ENCODE measurements at regions not wholly inside any gene's neighbourhood (a gene's known extent, or its start where the extent isn't known, plus 50 kb on each side); places are given as distances from the start of the nearest gene placed in this dataset.

DNA sequence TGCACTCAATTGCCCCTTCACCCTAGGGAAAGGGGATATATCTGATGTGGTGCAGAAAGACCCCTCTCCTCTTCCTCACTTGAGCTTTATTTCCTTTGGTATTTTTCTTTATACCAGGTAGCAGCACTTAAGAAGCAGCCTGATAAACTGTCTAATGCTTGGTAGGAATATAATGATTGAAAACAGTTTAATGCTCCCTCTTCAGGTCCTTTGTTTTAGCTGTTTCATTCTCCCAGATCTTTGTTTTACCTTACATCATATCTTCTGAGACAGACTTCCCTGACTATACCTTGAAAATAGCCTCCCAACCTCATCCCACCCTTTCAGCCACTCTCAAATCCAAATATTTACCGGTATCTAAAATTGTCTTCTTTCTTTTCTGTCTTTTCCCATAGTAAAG, 87.9 kb downstream of the NUDT12 start:
- in situ Hi-C loops (cut with MboI; ENCODE audit: low pct_unique_long_range_greater_than_20kb in 2 of 9, low sequenced_read_pairs in 9 of 9, unreplicated experiment in 9 of 9) = loop anchor here in 4 of 9 experiments (25.0 kb wide), 3 partner anchors 187 to 237 kb away; partner anchors contain the start of gene MACIR (in 2 of the 4)
- 33 to 100% (median 100%) methylated on average over 1 of the region's 1 CpG; no CpG with 5 or more reads in 1 of the 10 experiments for WGBS, 10 experiments
- Histone ChIP-seq H3K4me1 (replicated peaks in 1 of 2) (peaks cover 0 to 5% of the 10 kb centered on the region in 2 donors), H3K27ac (no peak overlapping the region), H3K4me3 (no peak overlapping the region)
- no peak for ATAC-seq (replicated peaks in 6 of 8)

GRCh38 chr5:103473725-103474124, 88.9 kb downstream of the NUDT12 start:
- in situ Hi-C loops (cut with MboI; ENCODE audit: low pct_unique_long_range_greater_than_20kb in 2 of 9, low sequenced_read_pairs in 9 of 9, unreplicated experiment in 9 of 9) = loop anchor here in 4 of 9 experiments (25.0 kb wide), 3 partner anchors 186 to 236 kb away; partner anchors contain the start of gene MACIR (in 2 of the 4)
- Histone ChIP-seq H3K4me1 (replicated peaks in 1 of 2) (peaks cover 0 to 5% of the 10 kb centered on the region in 2 donors), H3K27ac (no peak overlapping the region), H3K4me3 (no peak overlapping the region)
- ATAC-seq (replicated peaks in 6 of 8) = no peak

DNA sequence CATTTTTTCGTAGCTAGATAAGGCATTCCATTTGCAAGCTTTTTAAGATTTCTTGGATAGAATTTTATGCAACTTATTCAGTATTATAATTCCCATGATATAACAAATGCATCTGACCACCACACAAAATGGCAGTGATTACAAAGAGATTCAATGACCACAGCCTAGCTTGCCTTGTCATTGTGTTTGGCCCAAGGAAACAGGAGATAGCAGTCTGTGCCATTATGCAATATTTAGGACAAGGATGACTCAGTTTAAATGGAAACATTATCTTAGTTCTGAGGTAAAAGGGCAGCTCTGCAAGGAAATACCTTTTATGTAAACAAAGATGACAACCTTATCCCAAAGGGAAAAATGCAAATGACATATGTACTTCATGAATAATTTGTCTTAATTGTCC, 89.8 kb downstream of the NUDT12 start:
- Histone ChIP-seq H3K4me3 (no peak overlapping the region), H3K27ac (no peak overlapping the region), H3K4me1 (replicated peaks in 1 of 2) (peaks cover 0 to 5% of the 10 kb centered on the region in 2 donors)
- 12 to 100% (median 83%) methylated on average over 1 of the region's 1 CpG; no CpG with 5 or more reads in 2 of the 10 experiments for WGBS, 10 experiments
- in situ Hi-C loops (cut with MboI; ENCODE audit: low pct_unique_long_range_greater_than_20kb in 2 of 9, low sequenced_read_pairs in 9 of 9, unreplicated experiment in 9 of 9) = loop anchor here in 4 of 9 experiments (25.0 kb wide), 3 partner anchors 186 to 236 kb away; partner anchors contain the start of gene MACIR (in 2 of the 4)
- peak in 2 of 8 experiments; percentile 75 for ATAC-seq (replicated peaks in 6 of 8)

DNA sequence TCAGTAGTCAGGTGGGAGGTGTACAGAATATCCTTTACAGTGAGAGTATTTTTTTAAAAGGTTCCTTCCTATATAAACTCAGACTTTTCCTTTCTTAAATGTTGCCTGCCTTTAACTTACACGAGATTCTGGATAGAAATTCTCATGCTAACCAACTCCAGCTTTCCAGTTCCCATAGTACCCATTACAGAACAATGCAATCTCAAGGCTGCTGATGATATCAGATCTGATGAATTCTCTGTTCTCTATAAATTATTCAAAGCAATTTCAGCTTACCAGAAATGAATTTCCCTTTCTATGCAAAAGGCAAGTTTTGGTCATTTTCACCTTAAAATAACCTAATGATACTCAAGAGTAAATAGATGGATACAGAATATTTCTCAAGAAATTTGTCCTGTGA, 90.3 kb downstream of the NUDT12 start:
- peak in 2 of 8 experiments; percentile 57 to 72 for ATAC-seq (replicated peaks in 6 of 8)
- no peak overlapping the region for H3K4me3 ChIP-seq
- in situ Hi-C loops (cut with MboI; ENCODE audit: low pct_unique_long_range_greater_than_20kb in 2 of 9, low sequenced_read_pairs in 9 of 9, unreplicated experiment in 9 of 9) = loop anchor here in 4 of 9 experiments (25.0 kb wide), 3 partner anchors 185 to 235 kb away; partner anchors contain the start of gene MACIR (in 2 of the 4)

GRCh38 chr5:103469288-103470040, 93.1 kb downstream of the NUDT12 start:
- in situ Hi-C loops (cut with MboI; ENCODE audit: low pct_unique_long_range_greater_than_20kb in 2 of 9, low sequenced_read_pairs in 9 of 9, unreplicated experiment in 9 of 9) = loop anchor here in 4 of 9 experiments (25.0 kb wide), 3 partner anchors 182 to 232 kb away; partner anchors contain the start of gene MACIR (in 2 of the 4)
- no peak overlapping the region for H3K27ac ChIP-seq
- no peak overlapping the region for H3K4me3 ChIP-seq
- ATAC-seq (replicated peaks in 6 of 8) = no peak
- WGBS, 10 experiments = 27 to 100% (median 88%) methylated on average over 1 to 3 of the region's 3 CpGs; no CpG with 5 or more reads in 2 of the 10 experiments
- no peaks in the 10 kb centered on the region for H3K4me1 ChIP-seq (replicated peaks in 1 of 2)

More for the DNA sequence above, 90.3 kb downstream of the NUDT12 start:
- 0 to 100% (median 89%) methylated on average over 1 of the region's 1 CpG; no CpG with 5 or more reads in 3 of the 10 experiments for whole genome bisulfite sequencing, 10 experiments
- Histone ChIP-seq H3K4me1 (replicated peaks in 1 of 2) (peaks cover 0 to 5% of the 10 kb centered on the region in 2 donors), H3K27ac (no peak overlapping the region)

- Histone ChIP-seq H3K4me1 (replicated peaks in 1 of 2) (no peaks in the 10 kb centered on the region), H3K27ac (no peak overlapping the region), H3K4me3 (no peak overlapping the region)
- 0 to 91% (median 65%) methylated on average over 2 to 3 of the region's 3 CpGs for WGBS, 10 experiments
- no peak for ATAC-seq (replicated peaks in 6 of 8)
- in situ Hi-C loops (cut with MboI; ENCODE audit: low pct_unique_long_range_greater_than_20kb in 2 of 9, low sequenced_read_pairs in 9 of 9, unreplicated experiment in 9 of 9) = loop anchor here in 4 of 9 experiments (25.0 kb wide), 3 partner anchors 181 to 231 kb away; partner anchors contain the start of gene MACIR (in 2 of the 4)
These were observed 94.8 kb downstream of the NUDT12 start for GRCh38 chr5:103467831-103468230.

DNA sequence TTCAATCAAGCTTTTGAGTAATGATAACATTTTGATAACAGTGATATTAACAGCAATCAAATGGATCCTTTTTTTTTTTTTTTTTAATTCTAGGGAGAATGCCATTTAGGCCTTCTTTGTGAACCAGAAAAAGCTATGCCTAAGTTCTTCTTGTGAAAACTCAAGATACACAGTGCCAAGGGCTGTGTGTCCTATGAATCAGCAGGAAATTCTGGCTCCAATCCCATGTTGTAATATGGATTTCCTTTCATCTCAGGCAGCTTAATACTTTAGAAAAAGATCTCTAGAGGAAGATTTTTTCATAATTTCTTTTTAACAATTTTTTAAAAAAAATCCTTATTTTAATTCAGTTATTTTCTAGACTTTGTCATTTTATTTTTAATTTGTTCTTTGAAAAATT, 96.1 kb downstream of the NUDT12 start:
- ATAC-seq (replicated peaks in 6 of 8) = peak in 2 of 8 experiments; percentile 46 to 52
- H3K27ac ChIP-seq = no peak overlapping the region
- peaks cover 0 to under 1% of the 10 kb centered on the region in 2 donors for H3K4me1 ChIP-seq (replicated peaks in 1 of 2)
- in situ Hi-C loops (cut with MboI; ENCODE audit: low pct_unique_long_range_greater_than_20kb in 2 of 9, low sequenced_read_pairs in 9 of 9, unreplicated experiment in 9 of 9) = loop anchor here in 4 of 9 experiments (25.0 kb wide), 3 partner anchors 179 to 229 kb away; partner anchors contain the start of gene MACIR (in 2 of the 4)
- no peak overlapping the region for H3K4me3 ChIP-seq

GRCh38 chr5:103465891-103466290, 96.7 kb downstream of the NUDT12 start:
- in situ Hi-C loops (cut with MboI; ENCODE audit: low pct_unique_long_range_greater_than_20kb in 2 of 9, low sequenced_read_pairs in 9 of 9, unreplicated experiment in 9 of 9) = loop anchor here in 4 of 9 experiments (25.0 kb wide), 3 partner anchors 179 to 229 kb away; partner anchors contain the start of gene MACIR (in 2 of the 4)
- no peak for ATAC-seq (replicated peaks in 6 of 8)
- no peak overlapping the region for H3K27ac ChIP-seq
- no peak overlapping the region for H3K4me3 ChIP-seq
- peaks cover 0 to 4% of the 10 kb centered on the region in 2 donors for H3K4me1 ChIP-seq (replicated peaks in 1 of 2)

DNA sequence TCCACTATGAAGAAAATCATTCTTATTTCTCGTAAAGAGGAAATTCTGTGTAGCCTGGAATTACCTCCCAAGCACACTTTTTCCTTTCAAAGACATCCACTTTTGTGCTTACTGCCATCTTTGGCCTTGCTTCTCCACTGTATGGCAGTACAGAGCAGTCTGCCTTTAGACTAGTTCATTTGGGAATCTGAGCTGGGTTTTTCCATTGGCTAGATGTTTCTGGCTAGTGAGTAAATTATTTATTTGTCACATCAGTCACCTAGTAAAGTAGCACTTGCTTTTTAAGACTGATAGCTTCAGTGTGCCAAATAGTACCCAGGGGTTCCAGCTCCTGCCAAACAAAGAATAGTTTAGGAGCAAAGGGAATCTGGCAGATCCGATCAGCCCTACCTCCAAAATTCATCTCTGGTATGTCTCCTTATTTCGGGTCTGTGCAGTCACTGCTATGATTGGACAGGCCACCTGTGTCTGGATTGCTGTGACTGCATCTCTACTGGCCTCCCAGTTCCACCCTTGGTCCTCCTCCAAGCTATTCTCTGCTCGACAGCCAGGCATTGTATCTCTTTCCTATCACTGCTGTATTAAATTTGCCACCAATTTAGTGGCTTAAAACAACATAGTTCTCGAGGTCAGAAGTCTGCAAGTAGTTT, 97.6 kb downstream of the NUDT12 start:
- H3K4me3 ChIP-seq = no peak overlapping the region
- WGBS, 10 experiments = 66 to 100% (median 84%) methylated on average over 2 to 5 of the region's 5 CpGs; no CpG with 5 or more reads in 1 of the 10 experiments
- in situ Hi-C loops (cut with MboI; ENCODE audit: low pct_unique_long_range_greater_than_20kb in 2 of 9, low sequenced_read_pairs in 9 of 9, unreplicated experiment in 9 of 9) = loop anchor here in 4 of 9 experiments (25.0 kb wide), 3 partner anchors 178 to 228 kb away; partner anchors contain the start of gene MACIR (in 2 of the 4)
- ATAC-seq (replicated peaks in 6 of 8) = no peak
- no peak overlapping the region for H3K27ac ChIP-seq
- peaks cover 0 to 4% of the 10 kb centered on the region in 2 donors for H3K4me1 ChIP-seq (replicated peaks in 1 of 2)

DNA sequence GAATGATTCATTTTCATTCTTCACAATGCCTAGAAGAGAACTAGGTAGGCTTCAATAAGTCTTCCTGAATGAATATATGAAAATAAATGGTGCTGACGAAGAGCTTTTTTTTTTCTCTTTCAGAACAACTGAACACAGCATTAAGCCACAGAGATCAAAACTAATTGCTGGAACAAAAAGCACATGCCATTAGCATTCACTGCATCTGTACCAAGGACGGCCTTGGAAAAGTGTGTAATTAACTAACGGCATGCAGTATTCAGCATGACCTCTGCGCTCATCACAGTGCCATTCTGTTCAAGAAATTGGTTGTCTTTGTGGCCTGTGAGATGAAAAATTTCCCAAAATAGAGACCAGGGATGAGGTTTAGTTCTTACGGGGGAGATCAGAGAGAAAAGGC, 99.3 kb downstream of the NUDT12 start:
- Histone ChIP-seq H3K4me1 (replicated peaks in 1 of 2) (peaks cover 0 to 4% of the 10 kb centered on the region in 2 donors), H3K4me3 (no peak overlapping the region), H3K27ac (no peak overlapping the region)
- WGBS, 10 experiments = 65 to 93% (median 89%) methylated on average over 3 to 5 of the region's 5 CpGs; no CpG with 5 or more reads in 1 of the 10 experiments
- ATAC-seq (replicated peaks in 6 of 8) = peak in 3 of 8 experiments; percentile 45 to 75 (median 69)
- in situ Hi-C loops (cut with MboI; ENCODE audit: low pct_unique_long_range_greater_than_20kb in 2 of 9, low sequenced_read_pairs in 9 of 9, unreplicated experiment in 9 of 9) = loop anchor here in 4 of 9 experiments (25.0 kb wide), 3 partner anchors 176 to 226 kb away; partner anchors contain the start of gene MACIR (in 2 of the 4)

- Histone ChIP-seq H3K4me1 (replicated peaks in 1 of 2) (peaks cover 0 to 4% of the 10 kb centered on the region in 2 donors), H3K27ac (no peak overlapping the region), H3K4me3 (no peak overlapping the region)
- in situ Hi-C loops (cut with MboI; ENCODE audit: low pct_unique_long_range_greater_than_20kb in 2 of 9, low sequenced_read_pairs in 9 of 9, unreplicated experiment in 9 of 9) = loop anchor here in 4 of 9 experiments (25.0 kb wide), 3 partner anchors 174 to 224 kb away; partner anchors contain the start of gene MACIR (in 2 of the 4)
- no peak for ATAC-seq (replicated peaks in 6 of 8)
- WGBS, 10 experiments = 0 to 50% (median 0%) methylated on average over 1 of the region's 1 CpG; no CpG with 5 or more reads in 1 of the 10 experiments
These were observed 101.3 kb downstream of the NUDT12 start for GRCh38 chr5:103461243-103461642.

DNA sequence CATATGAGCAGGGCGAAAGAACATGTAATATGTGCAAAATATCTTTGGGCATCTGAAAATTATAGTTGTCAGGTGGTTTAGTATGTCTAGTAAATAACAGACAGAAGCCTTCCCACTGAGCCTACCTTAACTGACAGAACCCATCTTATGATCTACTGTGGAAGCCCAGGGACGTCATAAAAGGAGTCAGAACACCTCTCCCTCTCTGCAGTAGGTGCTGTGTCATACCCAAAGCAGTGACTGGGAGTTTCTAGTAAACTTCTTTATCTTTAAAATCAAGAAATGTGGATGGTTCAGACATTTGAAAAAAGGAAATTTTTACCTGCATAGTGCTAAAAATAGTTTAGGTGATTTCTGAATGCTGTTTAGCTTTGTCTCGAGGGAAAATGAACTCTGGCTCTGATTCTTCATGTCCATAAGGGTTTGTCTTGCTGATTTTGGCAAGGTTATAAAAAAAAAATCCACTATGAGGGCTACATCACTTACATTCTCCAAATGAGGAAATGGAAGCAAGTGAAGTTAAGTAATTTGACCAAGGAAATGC, 104.0 kb downstream of the NUDT12 start:
- no peak for ATAC-seq (replicated peaks in 6 of 8)
- Histone ChIP-seq H3K27ac (no peak overlapping the region), H3K4me3 (no peak overlapping the region), H3K4me1 (replicated peaks in 1 of 2) (peaks cover 0 to 4% of the 10 kb centered on the region in 2 donors)
- in situ Hi-C loops (cut with MboI; ENCODE audit: low pct_unique_long_range_greater_than_20kb in 2 of 9, low sequenced_read_pairs in 9 of 9, unreplicated experiment in 9 of 9) = loop anchor here in 4 of 9 experiments (25.0 kb wide), 3 partner anchors 171 to 221 kb away; partner anchors contain the start of gene MACIR (in 2 of the 4)
- 46 to 100% (median 100%) methylated on average over 1 to 3 of the region's 3 CpGs; no CpG with 5 or more reads in 1 of the 10 experiments for WGBS, 10 experiments
